Keratinocyte (primary cell): ENCODE measurements at regions not wholly inside any gene's neighbourhood (a gene's known extent, or its start where the extent isn't known, plus 50 kb on each side); places are given as distances from the start of the nearest gene placed in this dataset.

Experiments
- DNase-seq: peaks from one replicate; pipeline ENCODE4 v3.0.0-alpha.2; 2011; ENCODE audit warnings: low read depth, missing footprints, low spot score
- FAIRE-seq: peaks from 2 replicates; lab custom pipeline; 2011; peaks lifted over from hg19 to GRCh38; lab: Jason Lieb, UNC
- H2AFZ ChIP-seq: 2 replicates; pipeline ENCODE4 v1.6.0; 2012; ENCODE audit warnings: low read length, control low read depth, inconsistent platforms; ENCODE audit not compliant: control insufficient read depth
- H3K27ac ChIP-seq: 2 replicates; pipeline ENCODE4 v1.5.1; 2011; ENCODE audit warnings: low read length; ENCODE audit not compliant: control insufficient read depth, insufficient read depth
- H3K27me3 ChIP-seq: 3 replicates; pipeline ENCODE4 v1.6.0; 2011; ENCODE audit warnings: low read length; ENCODE audit not compliant: control insufficient read depth, insufficient read depth; ENCODE audit errors: extremely low read depth
- H3K36me3 ChIP-seq, 2 experiments: 2 replicates in 1 of 2; 3 replicates in 1 of 2; pipeline ENCODE4 v1.5.1; 2011; ENCODE audit warnings: low read length in 2 of 2, mild to moderate bottlenecking in 1 of 2; ENCODE audit not compliant: control insufficient read depth in 2 of 2, insufficient read depth in 2 of 2; ENCODE audit errors: extremely low read depth in 1 of 2
- H3K4me1 ChIP-seq: 3 replicates; pipeline ENCODE4 v1.5.1; 2011; ENCODE audit warnings: low read length; ENCODE audit not compliant: control insufficient read depth, insufficient read depth; ENCODE audit errors: extremely low read depth
- H3K4me2 ChIP-seq: 3 replicates; pipeline ENCODE4 v1.6.0; 2011; ENCODE audit warnings: low read depth, low read length; ENCODE audit not compliant: control insufficient read depth, insufficient read depth; ENCODE audit errors: extremely low read depth
- H3K4me3 ChIP-seq, 3 experiments: fragments of 200-600 bp in 1 of 3; sonication (generic) in 1 of 3; 2 replicates in 2 of 3; 3 replicates in 1 of 3; pipeline ENCODE4 v1.5.1; 2011 to 2016; ENCODE audit warnings: low read length in 3 of 3, mild to moderate bottlenecking in 3 of 3, control low read depth in 2 of 3, inconsistent platforms in 1 of 3, low read depth in 1 of 3, mixed read lengths in 1 of 3, mixed run types in 1 of 3, moderate library complexity in 1 of 3; ENCODE audit not compliant: control insufficient read depth in 2 of 3, insufficient read depth in 2 of 3; ENCODE audit errors: extremely low read depth in 1 of 3
- H3K79me2 ChIP-seq: 2 replicates; pipeline ENCODE4 v1.6.0; 2012; ENCODE audit warnings: low read length; ENCODE audit not compliant: control insufficient read depth, insufficient read depth
- H3K9ac ChIP-seq: 3 replicates; pipeline ENCODE4 v1.6.0; 2011; ENCODE audit warnings: low read length; ENCODE audit not compliant: control insufficient read depth, insufficient read depth; ENCODE audit errors: extremely low read depth
- H3K9me1 ChIP-seq: 3 replicates; pipeline ENCODE4 v1.6.0; 2011; ENCODE audit warnings: low read length; ENCODE audit not compliant: control insufficient read depth, insufficient read depth; ENCODE audit errors: extremely low read depth
- H3K9me3 ChIP-seq: 2 replicates; pipeline ENCODE4 v1.5.1; 2012; ENCODE audit warnings: low read depth, low read length; ENCODE audit not compliant: control insufficient read depth
- H4K20me1 ChIP-seq: 3 replicates; pipeline ENCODE4 v1.6.0; 2011; ENCODE audit warnings: low read length; ENCODE audit not compliant: control insufficient read depth, insufficient read depth; ENCODE audit errors: extremely low read depth
- EZH2 ChIP-seq: IDR thresholded peaks from one replicate; pipeline ENCODE4 v1.6.1; 2012; ENCODE audit warnings: inconsistent platforms, mild to moderate bottlenecking, low read length, moderate library complexity
- dilution Hi-C: fragments of 300-500 bp; cut with MboI; formaldehyde crosslinking; loops from one replicate; pipeline ENCODE4 v1.7.0; 2020; ENCODE audit warnings: low sequenced_read_pairs; ENCODE audit not compliant: extremely low pct_ligation_motif_present
- small RNA-seq, 3 experiments: library from RNA; depleted of rRNA; stranded (forward); fragments of <200 nt; gene quantifications; one replicate each; pipeline ENCODE3, GENCODE V24; 2012; ENCODE audit warnings: low read depth in 3 of 3, low replicate concordance in 1 of 3; ENCODE audit not compliant: insufficient read length in 3 of 3
- TF ChIP-seq, protein P1 (sequence below), 3 experiments: IDR thresholded peaks in 1 of 3; conservative IDR thresholded peaks in 1 of 3; optimal IDR thresholded peaks in 1 of 3; 2 replicates in 2 of 3; 3 replicates in 1 of 3; pipeline versions ENCODE3 to v1.5.1; 2011; ENCODE audit warnings: low read length in 3 of 3, mild to moderate bottlenecking in 3 of 3, moderate library complexity in 2 of 3, control low read depth in 1 of 3, inconsistent platforms in 1 of 3; ENCODE audit not compliant: insufficient read depth in 2 of 3; ENCODE audit errors: extremely low read depth in 1 of 3

DNA sequence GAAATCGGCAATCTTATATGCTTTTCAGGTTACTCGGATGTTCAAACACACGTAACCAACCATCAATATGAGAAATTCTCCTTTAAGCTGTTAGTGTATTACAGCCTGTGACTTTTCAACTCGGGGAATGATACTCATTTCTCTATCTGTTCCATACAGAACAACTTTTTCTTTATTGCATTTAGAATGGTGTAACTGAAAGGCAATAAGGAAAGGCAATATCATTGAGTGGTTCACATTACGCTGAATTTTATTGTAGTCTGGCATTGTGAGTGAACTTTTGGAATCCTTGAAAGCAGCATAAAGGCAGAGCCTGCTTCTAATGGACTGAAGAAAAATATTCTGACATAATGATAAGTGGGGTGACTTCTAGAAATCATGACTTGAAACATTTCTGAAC is 54.4 kb upstream of the MEF2C start:
- Histone ChIP-seq H3K4me2 (no peak overlapping the region), H3K9ac (no peak overlapping the region), H4K20me1 (no peaks in the 10 kb centered on the region), H3K27me3 (no peaks in the 10 kb centered on the region), H3K27ac (no peak overlapping the region), H3K4me3 (no peak overlapping the region), H3K9me1 (no peaks in the 10 kb centered on the region), H3K36me3 (no peaks in the 10 kb centered on the region), H3K4me1 (no peaks in the 10 kb centered on the region), H3K9me3 (no peaks in the 10 kb centered on the region), H2AFZ (no peak overlapping the region), H3K79me2 (no peaks in the 10 kb centered on the region)
- dilution Hi-C loops: no loop called here
- TF ChIP-seq EZH2: no peak
- TF ChIP-seq, protein P1, sequence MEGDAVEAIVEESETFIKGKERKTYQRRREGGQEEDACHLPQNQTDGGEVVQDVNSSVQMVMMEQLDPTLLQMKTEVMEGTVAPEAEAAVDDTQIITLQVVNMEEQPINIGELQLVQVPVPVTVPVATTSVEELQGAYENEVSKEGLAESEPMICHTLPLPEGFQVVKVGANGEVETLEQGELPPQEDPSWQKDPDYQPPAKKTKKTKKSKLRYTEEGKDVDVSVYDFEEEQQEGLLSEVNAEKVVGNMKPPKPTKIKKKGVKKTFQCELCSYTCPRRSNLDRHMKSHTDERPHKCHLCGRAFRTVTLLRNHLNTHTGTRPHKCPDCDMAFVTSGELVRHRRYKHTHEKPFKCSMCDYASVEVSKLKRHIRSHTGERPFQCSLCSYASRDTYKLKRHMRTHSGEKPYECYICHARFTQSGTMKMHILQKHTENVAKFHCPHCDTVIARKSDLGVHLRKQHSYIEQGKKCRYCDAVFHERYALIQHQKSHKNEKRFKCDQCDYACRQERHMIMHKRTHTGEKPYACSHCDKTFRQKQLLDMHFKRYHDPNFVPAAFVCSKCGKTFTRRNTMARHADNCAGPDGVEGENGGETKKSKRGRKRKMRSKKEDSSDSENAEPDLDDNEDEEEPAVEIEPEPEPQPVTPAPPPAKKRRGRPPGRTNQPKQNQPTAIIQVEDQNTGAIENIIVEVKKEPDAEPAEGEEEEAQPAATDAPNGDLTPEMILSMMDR (optimal IDR thresholded peaks at IDR 0.05 in 1 of 3, IDR thresholded peaks at IDR 0.05 in 1 of 3, conservative IDR thresholded peaks at IDR 0.05 in 1 of 3; ENCODE audit: extremely low read depth in 1 of 3, insufficient read depth in 2 of 3, low read length in 3 of 3): no peak
- DNase-seq (no peak), FAIRE-seq (no peak)

DNA sequence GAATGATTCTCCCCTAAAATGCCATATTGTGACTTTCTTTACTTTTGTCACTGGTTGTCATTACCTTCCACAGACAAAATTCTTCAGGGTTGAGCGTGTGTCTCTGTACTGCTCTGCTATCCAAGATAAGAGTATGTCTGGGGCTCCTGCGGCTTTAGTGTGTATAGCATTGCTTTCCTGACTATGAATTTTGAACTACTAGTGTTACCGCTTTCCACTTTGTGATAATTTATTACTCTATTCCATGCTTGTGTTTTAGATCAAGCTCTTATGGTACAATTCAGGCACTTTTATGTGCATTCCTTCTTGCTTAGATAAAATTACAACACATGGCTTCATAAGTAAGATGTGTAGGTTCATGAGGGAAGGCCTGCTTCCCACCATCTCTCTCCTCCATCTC is 51.5 kb upstream of the MEF2C start:
- DNase-seq (no peak), FAIRE-seq (no peak)
- no peaks in the 10 kb centered on the region for H3K36me3 ChIP-seq
- no peaks in the 10 kb centered on the region for H3K27me3 ChIP-seq
- no peak overlapping the region for H3K9ac ChIP-seq
- no peaks in the 10 kb centered on the region for H3K9me3 ChIP-seq
- H2AFZ ChIP-seq: no peak overlapping the region
- no peaks in the 10 kb centered on the region for H3K79me2 ChIP-seq
- no peak overlapping the region for H3K4me2 ChIP-seq
- dilution Hi-C loops: no loop called here
- H4K20me1 ChIP-seq: no peaks in the 10 kb centered on the region
- H3K4me1 ChIP-seq: no peaks in the 10 kb centered on the region
- H3K4me3 ChIP-seq: no peak overlapping the region
- no peaks in the 10 kb centered on the region for H3K9me1 ChIP-seq
- TF ChIP-seq, protein P1 (optimal IDR thresholded peaks at IDR 0.05 in 1 of 3, IDR thresholded peaks at IDR 0.05 in 1 of 3, conservative IDR thresholded peaks at IDR 0.05 in 1 of 3; ENCODE audit: extremely low read depth in 1 of 3, insufficient read depth in 2 of 3, low read length in 3 of 3): no peak
- TF ChIP-seq EZH2: no peak
- H3K27ac ChIP-seq: no peak overlapping the region

Small RNA genes lying in the stretch of these regions (small RNA-seq; reads per million reads assigned to genes)
- 0 reads per million in 3 experiments for gene MIR3660
